NOMO-1 treated with dmso at 0.1 percent for 144 hours (cell line): ENCODE measurements at regions not wholly inside any gene's neighbourhood (a gene's known extent, or its start where the extent isn't known, plus 50 kb on each side); places are given as distances from the start of the nearest gene placed in this dataset.
"Not testable (repeated sequence)": the region's sequence is repeated elsewhere in the genome, so short reads cannot be mapped to it uniquely, and the experiment has no call there.

Experiments used
- DNase-seq: peaks from one replicate; lab custom pipeline; 2025; ENCODE audit not compliant: unreplicated experiment; lab: John Stamatoyannopoulos, UW

GRCh38 chr2:53212576-53212975 lies 555.0 kb upstream of the CHAC2 start:
- DNase-seq: no peak

- DNase-seq: no peak
Observed at GRCh38 chr2:53211201-53211774, 556.3 kb upstream of the CHAC2 start.

- DNase-seq: no peak
Observed at GRCh38 chr2:53210538-53210937, 557.1 kb upstream of the CHAC2 start.

- DNase-seq: no peak
Observed at GRCh38 chr2:53209679-53210458, 557.7 kb upstream of the CHAC2 start.

- no peak for DNase-seq
Observed at GRCh38 chr2:53208815-53209214, 558.8 kb upstream of the CHAC2 start.

GRCh38 chr2:53206226-53206625 lies 561.4 kb upstream of the CHAC2 start:
- not testable (repeated sequence) for DNase-seq

- DNase-seq: no peak
Observed at GRCh38 chr2:53202063-53202462, 565.5 kb upstream of the CHAC2 start.

- no peak for DNase-seq
Observed at GRCh38 chr2:53200072-53200471, 567.5 kb upstream of the CHAC2 start.

GRCh38 chr2:53188851-53189510 lies 578.6 kb upstream of the CHAC2 start:
- no peak for DNase-seq

GRCh38 chr2:53183581-53183980 lies 584.0 kb upstream of the CHAC2 start:
- no peak for DNase-seq

GRCh38 chr2:53182601-53183000 lies 585.0 kb upstream of the CHAC2 start:
- DNase-seq: no peak

- DNase-seq: no peak
Observed at GRCh38 chr2:53181759-53182158, 585.8 kb upstream of the CHAC2 start.

- no peak for DNase-seq
Observed at GRCh38 chr2:53177327-53177726, 590.3 kb upstream of the CHAC2 start.

- no peak for DNase-seq
Observed at GRCh38 chr2:53174539-53174938, 593.1 kb upstream of the CHAC2 start.

- DNase-seq: no peak
Observed at GRCh38 chr2:53173698-53174455, 593.7 kb upstream of the CHAC2 start.

GRCh38 chr2:53173091-53173490 lies 594.5 kb upstream of the CHAC2 start:
- no peak for DNase-seq

- no peak for DNase-seq
Observed at GRCh38 chr2:53170466-53170865, 597.1 kb upstream of the CHAC2 start.

GRCh38 chr2:53167227-53167626 lies 600.4 kb upstream of the CHAC2 start:
- no peak for DNase-seq

GRCh38 chr2:53150146-53150545 lies 617.5 kb upstream of the CHAC2 start:
- DNase-seq: no peak

GRCh38 chr2:53148221-53148620 lies 619.4 kb upstream of the CHAC2 start:
- DNase-seq: no peak

- no peak for DNase-seq
Observed at GRCh38 chr2:53131416-53131815, 636.2 kb upstream of the CHAC2 start.
